ENCODE measurements at regions not wholly inside any gene's neighbourhood (a gene's known extent, or its start where the extent isn't known, plus 50 kb on each side); places are given as distances from the start of the nearest gene placed in this dataset.

- TF ChIP-seq CTCF (conservative IDR thresholded peaks at IDR 0.05; ENCODE audit: low read depth in 2 of 2) (no peak), ZNF331 (CRISPR knock-in tag; IDR thresholded peaks at IDR 0.05; ENCODE audit: low read depth) (no peak), EZH2 (IDR thresholded peaks at IDR 0.05; ENCODE audit: low read depth, unreplicated experiment) (no peak), POLR2AphosphoS5 (IDR thresholded peaks at IDR 0.05; ENCODE audit: low read depth) (no peak), REST (IDR thresholded peaks at IDR 0.05; ENCODE audit: unreplicated experiment) (no peak), ETS1 (IDR thresholded peaks at IDR 0.05) (no peak)
Measured at GRCh38 chr5:17816944-17817343, 182.7 kb downstream of the TAF11L14 start.
